ENCODE measurements at regions not wholly inside any gene's neighbourhood (a gene's known extent, or its start where the extent isn't known, plus 50 kb on each side); places are given as distances from the start of the nearest gene placed in this dataset.

DNA sequence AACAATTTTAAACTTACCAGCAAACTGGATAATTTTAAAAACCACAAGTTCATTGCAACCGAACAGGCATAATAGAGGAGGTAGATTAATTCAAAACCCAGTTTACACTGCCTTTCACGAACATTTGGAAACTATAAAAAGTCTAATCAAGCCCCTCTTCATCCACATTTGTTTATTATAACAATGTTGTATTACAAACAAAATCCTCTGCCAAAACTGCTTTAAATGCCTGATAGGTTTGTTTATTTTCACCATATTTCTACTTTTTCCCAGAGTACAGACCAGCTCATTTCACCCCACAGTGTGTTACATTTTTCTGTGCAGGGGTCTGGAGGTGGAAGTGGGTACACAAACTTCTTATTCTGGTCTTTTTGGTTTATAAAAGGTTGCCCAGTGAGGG is 184.2 kb downstream of the OSR1 start (continued):
- no peak for TF ChIP-seq ZSCAN4 (tag by site-specific recombination; IDR thresholded peaks at IDR 0.05)
- TF ChIP-seq ZNF133 (tag by site-specific recombination; IDR thresholded peaks at IDR 0.05), result no peak
- TF ChIP-seq ZBTB20 (tag by site-specific recombination; IDR thresholded peaks at IDR 0.05), result no peak
- TF ChIP-seq ZNF311 (tag by site-specific recombination; IDR thresholded peaks at IDR 0.05; ENCODE audit: borderline replicate concordance), result no peak
- no peak for TF ChIP-seq ZNF555 (tag by site-specific recombination; conservative IDR thresholded peaks at IDR 0.05)
- TF ChIP-seq, protein P1, sequence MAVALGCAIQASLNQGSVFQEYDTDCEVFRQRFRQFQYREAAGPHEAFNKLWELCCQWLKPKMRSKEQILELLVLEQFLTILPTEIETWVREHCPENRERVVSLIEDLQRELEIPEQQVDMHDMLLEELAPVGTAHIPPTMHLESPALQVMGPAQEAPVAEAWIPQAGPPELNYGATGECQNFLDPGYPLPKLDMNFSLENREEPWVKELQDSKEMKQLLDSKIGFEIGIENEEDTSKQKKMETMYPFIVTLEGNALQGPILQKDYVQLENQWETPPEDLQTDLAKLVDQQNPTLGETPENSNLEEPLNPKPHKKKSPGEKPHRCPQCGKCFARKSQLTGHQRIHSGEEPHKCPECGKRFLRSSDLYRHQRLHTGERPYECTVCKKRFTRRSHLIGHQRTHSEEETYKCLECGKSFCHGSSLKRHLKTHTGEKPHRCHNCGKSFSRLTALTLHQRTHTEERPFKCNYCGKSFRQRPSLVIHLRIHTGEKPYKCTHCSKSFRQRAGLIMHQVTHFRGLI (tag by site-specific recombination; IDR thresholded peaks at IDR 0.05), result no peak
- TF ChIP-seq ZNF175 (tag by site-specific recombination; IDR thresholded peaks at IDR 0.05), result no peak
- TF ChIP-seq ZNF394 (tag by site-specific recombination; IDR thresholded peaks at IDR 0.05; ENCODE audit: borderline replicate concordance), result no peak
- TF ChIP-seq TSHZ1 (tag by site-specific recombination; IDR thresholded peaks at IDR 0.05; ENCODE audit: borderline replicate concordance), result no peak

- CTCF ChIA-PET, result no interaction called here
- POLR2A ChIA-PET, result no interaction called here
- Histone ChIP-seq H3K4me1 (ENCODE audit: control insufficient read depth, insufficient read depth, low read length) (no peaks in the 10 kb centered on the region), H3K9me3 (ENCODE audit: control insufficient read depth, insufficient read depth, low read depth, low read length) (no peaks in the 10 kb centered on the region), H3K36me3 (ENCODE audit: control insufficient read depth in 2 of 2, insufficient read depth in 1 of 2, low read length in 2 of 2) (no peaks in the 10 kb centered on the region), H3K4me3 (ENCODE audit: low read depth, low read length) (no peak overlapping the region), H3K27ac (ENCODE audit: extremely low read depth, low read depth, low read length) (no peak overlapping the region)
- TF ChIP-seq HOXA7 (CRISPR knock-in tag; IDR thresholded peaks at IDR 0.05; ENCODE audit: borderline replicate concordance), result no peak
- TF ChIP-seq ZNF37A (tag by site-specific recombination; IDR thresholded peaks at IDR 0.05), result no peak
- TF ChIP-seq ZNF394 (tag by site-specific recombination; IDR thresholded peaks at IDR 0.05; ENCODE audit: borderline replicate concordance), result no peak
- TF ChIP-seq ZSCAN23 (tag by site-specific recombination; IDR thresholded peaks at IDR 0.05), result no peak
- no peak for TF ChIP-seq ZNF830 (tag by site-specific recombination; IDR thresholded peaks at IDR 0.05; ENCODE audit: low read depth)
- TF ChIP-seq ZNF223 (tag by site-specific recombination; IDR thresholded peaks at IDR 0.05), result no peak
- no peak for TF ChIP-seq HOXD13 (CRISPR knock-in tag; IDR thresholded peaks at IDR 0.05; ENCODE audit: borderline replicate concordance)
- TF ChIP-seq ZNF596 (tag by site-specific recombination; IDR thresholded peaks at IDR 0.05), result no peak
- TF ChIP-seq MEIS1 (CRISPR knock-in tag; IDR thresholded peaks at IDR 0.05; ENCODE audit: borderline replicate concordance), result no peak
- TF ChIP-seq REPIN1 (tag by site-specific recombination; IDR thresholded peaks at IDR 0.05; ENCODE audit: low read depth), result no peak
These were observed 187.0 kb downstream of the OSR1 start for GRCh38 chr2:19171409-19171808.

Data from HEK293 (cell line).